ENCODE measurements at regions not wholly inside any gene's neighbourhood (a gene's known extent, or its start where the extent isn't known, plus 50 kb on each side); places are given as distances from the start of the nearest gene placed in this dataset.

- Mint-ChIP-seq H3K27me3 (ENCODE audit: low read depth) (peaks cover 7% of the 10 kb centered on the region), H3K36me3 (ENCODE audit: low read depth) (no peaks in the 10 kb centered on the region), H3K4me3 (ENCODE audit: unreplicated experiment) (no peak overlapping the region), H3K9me3 (ENCODE audit: low read depth) (no peaks in the 10 kb centered on the region), H3K4me1 (ENCODE audit: low read depth) (no peaks in the 10 kb centered on the region), H3K27ac (ENCODE audit: unreplicated experiment) (no peak overlapping the region)
- TF ChIP-seq CTCF (IDR thresholded peaks at IDR 0.05), result no peak
- no peak for DNase-seq (ENCODE audit: low spot score)
Observed at GRCh38 chr3:139735191-139735590, 57.4 kb upstream of the NMNAT3 start.

GRCh38 chr3:139732729-139733128 lies 55.0 kb upstream of the NMNAT3 start:
- Mint-ChIP-seq H3K27me3 (ENCODE audit: low read depth) (peaks cover 7% of the 10 kb centered on the region), H3K4me3 (ENCODE audit: unreplicated experiment) (no peak overlapping the region), H3K9me3 (ENCODE audit: low read depth) (no peaks in the 10 kb centered on the region), H3K4me1 (ENCODE audit: low read depth) (no peaks in the 10 kb centered on the region), H3K36me3 (ENCODE audit: low read depth) (no peaks in the 10 kb centered on the region), H3K27ac (ENCODE audit: unreplicated experiment) (no peak overlapping the region)
- DNase-seq (ENCODE audit: low spot score), result no peak
- TF ChIP-seq CTCF (IDR thresholded peaks at IDR 0.05), result no peak

- Mint-ChIP-seq H3K36me3 (ENCODE audit: low read depth) (no peaks in the 10 kb centered on the region), H3K4me1 (ENCODE audit: low read depth) (no peaks in the 10 kb centered on the region), H3K27me3 (ENCODE audit: low read depth) (peaks cover 5% of the 10 kb centered on the region)
Observed at GRCh38 chr3:139729300-139729699, 51.5 kb upstream of the NMNAT3 start.

GRCh38 chr3:139728414-139728813 lies 50.6 kb upstream of the NMNAT3 start:
- TF ChIP-seq CTCF (IDR thresholded peaks at IDR 0.05), result no peak
- Mint-ChIP-seq H3K9me3 (ENCODE audit: low read depth) (no peaks in the 10 kb centered on the region), H3K4me1 (ENCODE audit: low read depth) (no peaks in the 10 kb centered on the region), H3K4me3 (ENCODE audit: unreplicated experiment) (no peak overlapping the region), H3K27ac (ENCODE audit: unreplicated experiment) (no peak overlapping the region), H3K36me3 (ENCODE audit: low read depth) (no peaks in the 10 kb centered on the region), H3K27me3 (ENCODE audit: low read depth) (peaks cover 3% of the 10 kb centered on the region)
- DNase-seq (ENCODE audit: low spot score), result no peak

More at GRCh38 chr3:139729300-139729699, 51.5 kb upstream of the NMNAT3 start:
- H3K4me3 Mint-ChIP-seq (ENCODE audit: unreplicated experiment), result no peak overlapping the region
- TF ChIP-seq CTCF (IDR thresholded peaks at IDR 0.05), result no peak
- DNase-seq (ENCODE audit: low spot score), result no peak
- H3K27ac Mint-ChIP-seq (ENCODE audit: unreplicated experiment), result no peak overlapping the region
- H3K9me3 Mint-ChIP-seq (ENCODE audit: low read depth), result no peaks in the 10 kb centered on the region
